GM18508 (cell line): ENCODE measurements at regions not wholly inside any gene's neighbourhood (a gene's known extent, or its start where the extent isn't known, plus 50 kb on each side); places are given as distances from the start of the nearest gene placed in this dataset.
A peak's percentile ranks its signal among the peaks of the same experiment; 100 is the strongest.

Experiments used
- ATAC-seq: cut with Tn5 transposase; IDR thresholded peaks from one replicate; pipeline ENCODE4 v1.9.1; 2021; ENCODE audit warnings: moderate number of reproducible peaks; ENCODE audit not compliant: insufficient read depth, unreplicated experiment

DNA sequence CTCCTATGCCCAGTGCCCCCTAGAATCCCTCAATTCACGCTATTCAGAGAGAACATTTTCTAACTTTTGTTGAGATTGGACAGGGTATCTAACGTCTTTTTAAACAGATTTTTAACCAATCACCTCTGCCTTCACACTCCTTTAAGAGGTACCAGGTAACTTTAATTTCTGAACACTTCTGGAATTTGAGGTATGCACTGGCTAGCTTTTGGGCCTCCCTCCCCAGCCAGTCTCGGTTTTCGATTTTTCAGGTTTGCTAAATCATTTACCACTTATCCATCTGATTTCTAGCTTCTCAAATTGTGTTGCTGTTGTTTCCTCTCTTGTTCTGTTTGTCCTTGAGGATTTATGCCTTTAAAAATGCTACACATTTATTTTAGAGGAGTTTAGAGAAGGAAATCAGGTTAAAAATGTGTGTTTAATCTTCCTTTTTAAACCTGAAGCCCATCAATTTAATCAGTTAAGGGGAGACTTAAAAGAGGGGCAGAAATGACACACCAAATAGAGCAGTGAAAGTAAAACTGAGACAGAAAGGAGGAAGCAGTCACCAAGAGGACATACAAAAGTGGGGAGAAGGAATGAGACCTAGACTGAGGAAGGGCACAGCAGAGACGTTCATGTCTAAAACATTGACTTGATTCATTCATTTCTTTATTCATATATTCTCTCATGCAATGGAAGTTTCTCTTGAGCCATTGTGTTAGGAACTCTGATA is 139.6 kb upstream of the HTR2A start:
- peak; percentile 99 for ATAC-seq

- no peak for ATAC-seq
These were observed 136.4 kb upstream of the HTR2A start for GRCh38 chr13:47033216-47033615.

- ATAC-seq: no peak
These were observed 131.1 kb upstream of the HTR2A start for GRCh38 chr13:47027780-47028437.

DNA sequence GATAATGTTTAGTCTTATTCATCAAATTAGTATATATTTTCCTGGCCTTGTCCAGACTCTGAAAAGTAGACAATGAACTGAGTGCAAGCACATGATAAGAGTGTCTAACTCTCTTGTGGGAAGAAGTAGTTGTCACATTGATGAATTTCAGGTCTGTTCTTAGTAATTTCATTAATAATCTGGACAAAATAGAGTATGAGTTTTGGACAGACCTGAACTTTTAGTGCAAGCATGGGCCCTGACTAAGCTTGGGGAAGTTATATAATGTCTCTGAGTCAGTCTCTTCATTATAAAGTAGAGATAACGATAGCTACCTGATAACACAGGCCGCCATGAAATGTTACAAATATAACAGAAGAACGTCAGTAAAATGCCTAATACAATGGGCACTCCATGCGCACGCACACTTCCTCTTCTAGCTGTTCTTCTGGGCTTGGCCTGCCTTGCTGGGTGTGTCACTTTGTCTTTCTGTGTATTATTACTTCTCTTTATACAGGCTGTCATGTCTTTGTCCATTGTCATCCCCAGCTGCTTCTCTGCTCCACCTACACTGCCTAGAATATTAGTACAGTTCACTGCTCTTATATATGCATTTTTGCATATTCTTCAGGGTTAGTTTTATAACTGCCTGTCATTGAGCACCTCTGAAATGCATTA is 129.1 kb upstream of the HTR2A start:
- ATAC-seq: no peak

DNA sequence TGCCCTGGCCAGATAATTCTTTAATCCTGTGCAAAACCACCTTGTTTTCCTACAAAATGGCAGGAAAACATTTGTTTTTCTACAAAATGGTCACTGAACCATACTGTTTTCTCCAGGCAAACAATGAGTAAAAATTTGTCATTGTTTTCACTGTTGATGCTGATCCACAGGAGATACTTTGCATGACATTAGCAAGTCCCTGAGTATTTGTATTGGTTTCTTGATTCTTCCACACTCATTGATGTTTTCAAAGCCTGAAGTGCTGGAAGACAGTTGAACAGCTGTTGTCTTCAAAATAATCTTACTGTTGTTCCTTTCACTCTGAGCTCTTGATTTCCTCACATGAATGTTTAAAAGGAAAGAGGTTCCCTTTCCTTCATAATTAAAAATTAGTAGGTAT is 123.1 kb upstream of the HTR2A start:
- no peak for ATAC-seq

GRCh38 chr13:47017476-47017875 is 120.6 kb upstream of the HTR2A start:
- ATAC-seq: no peak

DNA sequence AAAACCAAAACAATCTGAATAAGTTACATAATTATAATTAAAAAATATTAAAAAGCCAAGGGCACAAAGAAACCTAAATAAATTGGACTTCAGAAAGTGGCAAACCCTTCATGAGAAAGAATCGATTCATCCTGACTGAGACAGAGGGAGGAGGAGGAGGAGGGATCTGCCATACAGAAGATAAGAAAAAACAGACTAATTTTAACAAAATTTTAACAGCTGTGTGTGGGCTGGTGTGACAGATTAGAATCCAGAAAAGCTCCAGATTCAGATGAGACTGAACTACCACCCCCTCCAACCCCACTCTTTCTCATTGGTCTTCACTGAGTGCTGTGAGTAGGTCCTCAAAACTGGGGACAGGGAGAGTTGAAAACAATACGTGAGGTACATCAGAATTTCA is 111.5 kb upstream of the HTR2A start:
- ATAC-seq: no peak

DNA sequence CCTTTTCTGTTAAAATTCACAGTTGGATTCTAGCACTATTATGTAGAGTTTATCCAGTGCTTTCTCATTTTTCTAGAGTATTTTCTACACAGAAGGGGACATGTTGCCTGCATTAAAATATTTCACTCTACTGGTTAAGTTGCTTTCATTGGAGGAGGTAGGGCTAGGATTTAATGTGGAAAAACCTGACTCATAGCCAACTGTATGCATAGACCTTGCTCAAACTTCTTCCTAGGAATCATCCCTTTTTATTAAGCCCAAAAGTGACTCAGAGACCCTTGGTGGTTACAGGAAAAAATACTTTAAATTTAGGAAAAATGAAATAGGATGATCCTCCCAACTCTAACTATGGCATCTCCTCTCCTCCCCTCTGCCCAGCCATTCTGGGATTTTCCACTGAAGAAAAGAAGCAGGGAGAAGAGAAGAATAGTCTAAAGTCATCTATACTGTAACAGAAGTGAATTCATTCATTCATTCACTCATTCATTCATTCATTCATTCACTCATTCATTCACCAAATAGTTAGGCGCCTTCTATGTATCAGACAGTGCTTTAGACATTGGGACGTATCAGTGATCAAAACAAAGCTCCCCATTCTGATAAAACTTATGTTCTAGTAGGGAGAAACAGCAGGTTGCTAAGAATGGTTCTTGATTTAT is 109.0 kb upstream of the HTR2A start:
- no peak for ATAC-seq

GRCh38 chr13:47004540-47004939 is 107.7 kb upstream of the HTR2A start:
- ATAC-seq: no peak

- ATAC-seq: no peak
These were observed 107.2 kb upstream of the HTR2A start for GRCh38 chr13:47004027-47004426.

GRCh38 chr13:47000165-47000564 is 103.3 kb upstream of the HTR2A start:
- ATAC-seq: no peak

- ATAC-seq: peak; percentile 21
These were observed 99.6 kb upstream of the HTR2A start for GRCh38 chr13:46996316-46997030.

DNA sequence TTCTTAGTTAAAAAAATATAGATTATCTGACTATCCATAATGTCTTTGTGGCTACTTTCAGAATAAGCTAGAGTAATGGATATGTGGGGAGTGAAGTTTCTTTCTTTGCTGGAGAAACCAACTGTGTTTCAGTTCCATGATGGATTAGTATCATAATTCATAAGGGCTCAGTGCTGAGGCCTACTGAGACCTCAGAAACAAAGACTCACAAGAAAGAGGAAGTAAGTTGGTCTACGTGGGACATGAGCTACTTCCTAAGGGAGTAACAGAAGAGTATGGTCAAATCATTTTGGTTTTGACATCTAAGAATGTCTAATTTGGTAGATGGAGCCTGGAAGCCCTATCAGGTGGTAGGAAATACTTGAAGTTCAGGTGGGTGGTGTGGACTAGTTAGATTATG is 99.0 kb upstream of the HTR2A start:
- peak; percentile 94 for ATAC-seq

- ATAC-seq: no peak
These were observed 97.6 kb upstream of the HTR2A start for GRCh38 chr13:46994492-46994891.

DNA sequence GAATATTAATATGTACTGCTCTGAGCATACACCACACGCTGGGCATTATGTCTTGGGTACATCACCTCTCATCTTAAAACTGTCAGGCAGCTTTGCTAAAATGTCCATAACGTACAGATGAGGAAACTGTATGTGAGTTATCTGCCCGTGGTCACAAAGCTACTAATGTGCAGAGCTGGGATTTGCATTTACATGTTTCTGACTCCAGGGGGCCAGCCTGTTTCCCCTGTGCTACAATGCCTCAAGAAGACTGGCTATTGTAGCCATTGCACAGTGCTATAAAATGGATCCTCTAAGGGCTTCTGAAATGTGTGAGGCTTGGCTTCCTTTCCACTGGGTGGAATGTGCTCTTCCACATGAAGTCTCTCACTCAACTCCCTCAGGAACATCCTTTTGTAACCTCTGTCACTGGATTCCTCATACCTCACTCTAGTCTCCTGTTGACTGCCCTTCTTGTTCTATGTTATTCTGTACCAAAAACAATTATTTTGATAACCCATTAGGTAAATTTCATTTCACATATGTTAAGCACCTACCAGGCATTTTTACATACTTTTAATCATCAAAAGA is 95.6 kb upstream of the HTR2A start:
- ATAC-seq: no peak

DNA sequence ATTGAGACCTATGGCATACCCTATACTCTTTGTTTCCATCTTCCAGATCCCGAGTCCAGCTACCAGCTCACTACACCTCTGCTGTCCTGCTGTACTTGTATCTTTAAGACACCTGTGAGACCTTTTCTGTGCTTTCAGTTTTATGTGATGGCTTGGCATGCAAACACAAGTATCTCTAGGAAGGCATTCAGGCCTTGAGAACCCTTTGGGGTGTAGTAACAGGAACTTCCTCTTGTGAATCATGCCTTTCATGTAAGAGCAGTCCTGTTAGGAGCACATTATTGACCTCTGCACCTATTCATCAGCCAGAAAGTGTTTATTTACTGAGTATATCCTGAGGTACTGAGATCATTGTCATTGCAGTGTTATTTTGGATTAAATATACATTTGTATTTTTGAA is 87.0 kb upstream of the HTR2A start:
- ATAC-seq: peak; percentile 44

- peak; percentile 92 for ATAC-seq
These were observed 86.2 kb upstream of the HTR2A start for GRCh38 chr13:46982856-46983582.

DNA sequence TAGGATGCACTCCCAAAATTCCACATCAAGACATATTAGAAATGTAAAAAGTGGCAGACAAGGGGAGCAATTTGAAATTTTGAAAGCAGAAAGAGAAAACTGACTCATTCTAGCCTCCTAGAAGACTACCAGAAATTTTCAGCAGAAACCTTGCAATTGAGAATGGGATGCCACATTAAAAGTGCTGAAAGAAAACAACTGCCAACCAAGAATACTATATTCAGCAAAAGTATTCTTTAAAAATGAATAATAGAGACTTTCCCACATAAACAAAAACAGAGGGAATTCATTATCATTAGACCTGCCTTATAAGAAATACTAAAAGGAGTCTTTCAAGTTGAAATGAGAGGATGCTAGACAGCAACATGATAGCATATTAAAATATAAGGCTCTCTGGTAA is 78.3 kb upstream of the HTR2A start:
- ATAC-seq: no peak

DNA sequence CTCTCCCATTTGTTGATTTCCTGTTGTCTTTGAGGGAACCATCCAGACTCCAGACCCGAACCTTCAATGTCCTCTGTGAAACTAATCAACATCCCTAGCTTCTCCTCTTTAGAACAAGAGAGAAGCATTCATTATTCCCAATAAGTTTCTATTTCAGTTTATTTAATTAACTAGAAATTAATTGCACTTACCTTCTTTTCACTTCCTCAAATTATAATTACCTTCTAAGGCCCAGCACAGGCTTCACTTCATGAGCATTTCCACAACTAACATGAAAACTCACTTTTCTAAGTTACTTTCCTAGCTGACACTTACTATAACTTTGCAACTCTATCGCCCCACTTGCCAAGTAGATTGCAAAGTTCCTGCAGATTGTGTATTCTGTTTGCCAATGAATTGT is 71.6 kb upstream of the HTR2A start:
- no peak for ATAC-seq
